ENCODE measurements at regions not wholly inside any gene's neighbourhood (a gene's known extent, or its start where the extent isn't known, plus 50 kb on each side); places are given as distances from the start of the nearest gene placed in this dataset.

DNA sequence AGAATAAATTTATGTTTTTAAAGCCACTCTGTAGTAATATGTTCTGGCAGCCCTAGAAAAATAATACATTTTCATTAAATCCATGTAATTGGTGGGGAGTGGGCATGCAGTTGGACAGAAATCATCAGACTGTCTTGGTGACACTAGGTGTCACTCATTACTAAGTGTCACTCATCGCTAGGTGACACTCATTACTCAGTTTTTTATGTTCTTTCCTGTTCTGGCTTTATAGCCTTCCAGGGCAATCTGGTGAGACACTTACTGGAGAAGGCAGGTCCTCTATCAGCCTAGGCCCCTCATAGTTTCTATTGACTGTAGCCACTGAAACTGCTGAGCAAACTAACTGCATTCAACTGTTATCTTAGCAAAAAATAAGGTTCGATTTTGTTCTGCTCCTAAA lies 542.1 kb downstream of the SLITRK1 start:
- intact Hi-C loops (cut with micrococcal nuclease), result no loop called here

DNA sequence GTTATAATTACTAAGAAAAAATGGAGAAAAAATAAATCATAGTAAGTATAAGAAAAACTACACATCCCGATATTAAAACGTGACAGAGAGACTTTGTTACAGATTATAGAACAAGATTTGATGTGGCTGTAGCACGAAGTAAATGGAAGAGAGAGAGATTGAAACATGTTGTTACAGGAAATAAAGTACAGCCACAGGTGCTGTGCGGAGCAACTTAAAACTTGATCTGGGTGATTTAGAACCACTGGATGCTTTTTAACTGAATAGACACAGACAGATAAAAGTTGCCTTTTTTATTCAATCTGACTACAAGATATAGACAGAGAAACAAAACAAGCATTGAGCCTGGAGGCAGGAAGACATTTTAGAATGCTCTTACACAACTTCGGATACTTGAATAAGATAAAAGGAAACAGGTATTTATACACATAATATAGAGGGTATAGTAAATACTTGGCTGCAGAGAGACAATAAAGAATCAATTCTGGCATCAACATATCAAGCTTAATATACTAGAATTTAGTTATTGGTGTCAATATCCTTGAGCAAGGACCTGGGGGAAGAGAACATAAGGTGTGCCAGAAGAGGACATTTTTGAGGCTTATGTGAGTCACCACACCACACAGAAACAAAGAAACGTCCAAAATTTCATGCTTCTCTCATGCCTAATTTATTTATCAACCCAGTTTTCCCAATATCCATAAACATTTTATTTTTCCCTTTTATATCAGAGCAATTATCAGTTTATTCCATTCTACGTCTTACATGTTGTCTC lies 548.5 kb downstream of the SLITRK1 start:
- intact Hi-C loops (cut with micrococcal nuclease), result no loop called here

DNA sequence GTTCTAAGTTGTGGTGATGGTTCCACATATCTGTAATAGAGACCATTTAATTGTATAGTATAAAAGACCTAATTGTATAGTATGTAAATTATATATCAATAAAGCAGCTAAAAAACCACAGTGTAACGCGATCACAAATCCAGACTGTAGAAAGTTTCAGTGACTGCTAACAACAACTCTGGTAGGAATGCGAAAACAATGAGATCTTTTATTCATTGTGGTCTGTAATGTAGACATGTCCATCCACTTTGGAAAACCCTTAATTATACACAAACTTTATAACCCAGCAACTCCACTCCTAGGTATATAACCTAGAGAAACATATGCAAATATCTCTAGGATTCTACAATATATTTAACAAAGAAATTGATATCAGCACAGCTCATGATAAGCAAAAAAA lies 549.5 kb downstream of the SLITRK1 start:
- intact Hi-C loops (cut with micrococcal nuclease), result no loop called here

DNA sequence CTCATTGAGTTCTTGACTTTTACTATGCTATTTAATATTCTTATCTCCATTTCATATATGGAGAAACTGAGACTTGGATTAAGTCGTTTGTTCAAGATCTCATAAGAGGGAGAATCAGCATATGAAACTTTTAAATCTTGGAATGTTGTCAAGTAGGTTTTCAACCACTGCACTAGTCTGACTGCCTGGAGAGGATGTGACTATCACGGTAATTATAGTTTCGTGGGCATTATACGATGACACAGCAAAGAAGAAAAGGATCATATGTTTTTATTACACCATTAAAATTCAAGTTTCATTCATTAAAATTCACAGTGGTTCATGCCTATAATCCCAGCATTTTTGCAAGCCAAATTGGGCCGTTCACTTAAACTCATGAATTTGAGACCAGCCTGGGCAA lies 555.2 kb downstream of the SLITRK1 start:
- intact Hi-C loops (cut with micrococcal nuclease), result no loop called here

DNA sequence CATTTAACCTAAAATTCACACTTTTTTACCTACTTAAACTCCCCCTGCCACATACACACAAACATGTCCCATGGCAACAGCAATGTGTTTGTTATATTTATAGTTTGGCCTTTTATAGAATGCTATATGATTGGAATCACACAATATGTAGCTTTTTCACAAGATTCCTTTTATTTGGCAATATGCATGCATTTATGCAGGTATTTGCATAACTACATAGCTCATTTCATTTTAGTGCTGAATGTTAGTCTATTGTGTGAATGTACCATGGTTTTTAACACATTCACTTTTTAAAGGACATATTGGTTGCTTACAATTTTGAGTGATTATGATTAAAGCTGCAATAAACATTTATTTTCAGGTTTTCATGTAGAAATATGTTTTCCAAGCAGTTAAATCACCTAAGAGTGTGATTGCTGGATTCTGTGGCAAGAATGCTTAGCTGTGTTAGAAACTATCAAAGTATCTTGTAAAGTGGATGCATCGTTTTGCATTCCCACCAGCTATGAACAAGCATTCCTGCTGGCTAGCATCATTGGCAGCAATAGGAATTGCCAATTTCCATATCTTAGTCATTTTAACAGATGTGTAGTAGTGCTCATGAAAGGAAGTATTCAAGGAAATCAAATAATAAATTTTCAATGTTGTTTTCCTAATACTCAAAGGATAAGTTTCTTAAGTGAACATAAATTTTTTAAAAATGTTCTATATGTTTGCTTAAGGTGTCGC lies 557.0 kb downstream of the SLITRK1 start:
- intact Hi-C loops (cut with micrococcal nuclease), result no loop called here

DNA sequence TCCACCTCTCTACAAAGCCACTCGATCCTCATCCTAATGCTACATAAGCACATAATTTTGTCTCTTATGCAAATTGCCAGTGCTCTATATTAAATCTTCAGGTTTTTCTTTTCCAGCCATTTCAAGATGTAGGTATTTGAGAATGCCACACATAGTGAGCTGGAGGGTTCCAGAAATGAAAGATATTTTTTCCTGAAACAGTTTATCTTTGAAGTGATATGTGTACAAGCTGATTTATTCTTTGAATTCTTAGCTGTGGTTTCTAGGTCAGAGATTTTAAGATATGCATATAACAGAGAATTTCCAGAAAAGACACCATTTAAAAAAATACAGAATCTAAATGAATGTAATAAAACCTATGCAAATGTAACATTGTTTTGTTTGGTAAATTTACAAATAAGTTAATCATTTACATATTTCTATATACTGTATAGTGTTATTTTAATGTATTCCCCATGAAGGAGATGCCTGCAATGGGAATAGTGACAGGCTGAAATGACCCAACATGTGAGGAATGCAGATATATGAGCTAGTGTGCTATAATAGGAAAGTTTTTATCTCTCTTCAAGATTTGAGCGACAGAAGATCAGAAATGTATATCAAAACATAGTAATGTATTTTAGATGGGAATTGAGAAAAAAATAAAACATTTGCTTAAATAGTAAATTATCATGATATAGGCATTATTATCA lies 570.2 kb downstream of the SLITRK1 start:
- intact Hi-C loops (cut with micrococcal nuclease), result no loop called here

DNA sequence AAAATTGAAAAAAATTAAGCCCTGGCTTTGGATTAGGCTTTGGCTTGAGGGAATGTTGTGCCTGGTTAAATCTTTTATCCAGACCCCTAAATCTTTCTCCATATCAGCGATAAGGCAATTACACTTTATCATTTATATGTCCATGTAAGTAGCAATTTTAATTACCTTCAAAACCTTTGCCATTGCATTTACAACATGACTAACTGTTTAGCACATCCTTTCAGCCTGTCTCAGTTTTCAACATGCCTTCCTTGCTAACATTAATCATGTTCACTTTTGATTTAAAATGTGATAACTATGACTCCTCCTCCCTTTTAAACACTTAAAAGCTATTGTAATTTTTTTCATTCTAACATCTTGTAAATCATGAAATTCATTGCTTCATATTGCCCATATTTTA lies 583.7 kb downstream of the SLITRK1 start:
- intact Hi-C loops (cut with micrococcal nuclease), result no loop called here

DNA sequence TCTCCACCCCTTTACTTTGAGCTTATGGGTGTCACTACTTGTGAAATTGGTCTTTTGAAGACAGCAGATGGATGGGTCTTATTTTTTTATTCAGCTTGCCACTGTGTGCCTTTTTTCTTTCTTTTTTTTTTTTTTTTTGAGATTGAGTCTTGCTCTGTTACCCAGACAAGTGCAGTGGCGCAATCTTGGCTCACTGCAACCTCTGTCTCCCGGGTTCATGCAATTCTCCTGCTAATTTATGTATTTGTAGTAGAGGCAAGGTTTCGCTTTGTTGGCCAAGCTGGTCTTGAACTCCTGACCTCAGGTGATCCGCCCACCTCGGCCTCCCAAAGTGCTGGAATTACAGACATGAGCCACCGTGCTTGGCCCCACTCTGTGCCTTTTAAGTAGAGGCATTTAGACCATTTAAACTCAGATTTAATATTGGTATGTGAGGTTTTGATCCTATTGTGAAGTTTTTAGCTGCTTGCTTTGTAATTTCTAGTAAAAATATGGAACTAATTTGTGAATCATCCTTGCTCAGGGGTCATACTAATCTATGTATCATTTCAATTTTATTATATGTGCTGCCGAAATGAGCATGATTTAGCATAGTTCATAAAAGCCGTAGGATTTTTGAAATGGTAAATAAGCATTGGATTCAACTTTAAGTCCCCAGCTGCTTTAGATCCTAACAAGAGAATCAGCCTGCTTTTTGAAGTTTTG lies 584.5 kb downstream of the SLITRK1 start:
- intact Hi-C loops (cut with micrococcal nuclease), result no loop called here

DNA sequence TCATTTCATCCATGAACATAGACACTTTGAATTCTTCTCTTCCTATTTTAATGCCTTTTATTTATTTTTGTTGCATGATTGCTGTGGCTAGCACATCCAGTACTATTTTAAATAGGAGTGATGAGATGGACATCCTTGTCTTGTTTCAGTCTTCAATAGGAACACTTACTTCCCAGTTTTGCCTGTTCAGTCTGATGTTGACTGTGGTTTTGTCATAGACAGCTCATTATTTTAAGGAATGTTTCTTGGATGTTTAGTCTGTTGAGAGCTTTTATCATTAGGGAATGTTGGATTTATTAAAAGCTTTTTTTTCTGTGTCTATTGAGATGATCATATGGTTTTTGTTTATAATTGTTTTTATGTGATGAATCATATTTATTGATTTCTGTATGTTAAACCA lies 586.6 kb downstream of the SLITRK1 start:
- intact Hi-C loops (cut with micrococcal nuclease), result no loop called here

DNA sequence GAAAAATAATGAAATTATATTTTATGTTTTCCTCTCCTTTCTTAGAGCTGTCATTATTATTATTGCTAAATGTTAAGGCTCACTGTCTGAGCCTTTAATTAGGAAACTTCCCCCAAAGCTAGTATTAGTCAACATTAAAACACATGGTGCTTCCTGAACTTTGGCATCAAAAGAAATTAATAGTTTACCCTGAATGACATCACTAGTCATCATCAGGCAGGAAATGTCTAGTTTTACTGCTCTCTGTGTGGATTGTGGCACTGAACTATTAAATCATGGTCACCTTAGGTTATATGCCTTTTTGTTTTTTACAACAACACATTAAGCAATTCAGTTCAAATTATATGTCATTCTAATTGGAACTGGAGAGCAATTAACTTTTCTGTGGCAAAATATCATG lies 595.5 kb downstream of the SLITRK1 start:
- intact Hi-C loops (cut with micrococcal nuclease), result no loop called here

DNA sequence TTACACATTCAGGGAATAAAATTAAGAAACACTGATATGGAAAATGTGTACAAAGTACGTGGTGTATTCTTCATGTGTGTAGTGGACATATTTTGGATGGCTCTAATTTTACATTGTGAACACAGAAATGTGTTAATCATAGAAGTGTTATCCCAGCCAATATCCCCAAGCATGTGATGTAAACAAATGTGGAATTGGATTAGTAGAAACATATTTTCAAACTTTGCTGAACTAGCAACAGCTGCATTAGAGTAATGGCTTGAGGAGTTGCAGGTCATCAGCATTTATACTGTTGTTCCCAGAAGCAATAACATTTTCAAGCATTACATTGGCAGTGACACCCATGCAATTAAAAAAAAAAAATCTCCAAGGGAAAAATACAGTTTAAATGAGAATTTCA lies 600.6 kb downstream of the SLITRK1 start:
- intact Hi-C loops (cut with micrococcal nuclease), result no loop called here

DNA sequence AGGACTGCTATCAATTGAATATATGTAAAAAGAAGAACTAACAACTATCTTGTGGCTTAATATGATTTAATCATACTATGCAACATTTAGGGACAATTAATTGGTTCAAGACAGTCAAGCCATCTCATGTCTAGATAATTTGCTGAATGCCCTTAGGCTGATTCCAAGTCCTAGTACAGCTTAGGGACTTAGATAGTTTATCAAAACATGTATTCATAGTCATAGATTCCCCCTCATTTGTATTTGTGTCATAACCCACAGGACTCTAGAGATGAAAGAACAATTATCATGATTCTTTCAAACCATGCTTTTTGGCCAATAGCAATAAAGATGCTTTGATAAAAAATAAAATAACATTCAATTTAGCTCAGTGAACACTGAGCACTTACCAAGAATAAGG lies 607.6 kb downstream of the SLITRK1 start:
- intact Hi-C loops (cut with micrococcal nuclease), result no loop called here

DNA sequence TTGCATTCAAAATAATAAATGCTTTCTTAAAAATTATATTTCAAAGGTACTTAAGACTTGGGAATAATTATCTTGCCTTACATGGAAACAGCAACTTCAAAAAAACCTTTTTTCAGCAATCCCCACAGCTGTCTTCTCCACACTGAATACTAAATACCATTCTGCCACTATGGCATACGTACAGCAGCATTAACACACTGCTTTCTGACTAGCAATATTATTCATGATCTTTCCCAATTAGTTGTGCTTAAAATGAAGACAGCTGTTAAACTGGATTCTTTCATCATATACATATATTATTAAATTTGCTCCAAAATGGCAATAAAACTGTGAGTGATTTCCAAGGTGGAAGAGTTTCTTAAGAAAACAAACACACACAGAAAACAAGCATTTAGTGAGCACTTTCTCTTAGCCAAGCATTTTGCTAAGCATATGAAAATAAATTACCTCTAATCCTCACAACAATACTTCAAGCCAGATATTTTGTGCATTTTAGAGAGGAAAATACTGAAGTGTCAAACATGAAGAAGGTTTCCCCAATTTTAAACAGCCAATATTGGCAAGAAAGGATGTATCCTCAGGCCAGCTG lies 609.5 kb downstream of the SLITRK1 start:
- intact Hi-C loops (cut with micrococcal nuclease), result no loop called here

DNA sequence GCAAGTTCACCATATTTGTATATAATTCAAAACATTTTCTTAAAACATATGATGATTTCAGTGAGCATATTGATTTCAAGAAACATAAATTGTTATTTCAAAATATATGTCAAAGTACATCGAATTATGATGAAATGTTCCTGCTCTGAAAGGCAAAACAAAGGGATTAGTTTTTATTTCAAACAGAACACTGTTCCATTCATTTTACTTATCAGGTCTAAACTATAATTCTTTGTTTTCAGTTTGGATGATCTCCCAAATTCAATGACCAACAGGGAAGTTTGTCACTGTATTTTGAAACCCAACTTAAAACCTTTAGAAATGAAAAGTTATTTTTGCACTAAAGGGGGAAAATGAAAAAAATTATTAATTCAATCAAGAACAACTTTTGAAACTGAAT lies 610.2 kb downstream of the SLITRK1 start:
- intact Hi-C loops (cut with micrococcal nuclease), result no loop called here

DNA sequence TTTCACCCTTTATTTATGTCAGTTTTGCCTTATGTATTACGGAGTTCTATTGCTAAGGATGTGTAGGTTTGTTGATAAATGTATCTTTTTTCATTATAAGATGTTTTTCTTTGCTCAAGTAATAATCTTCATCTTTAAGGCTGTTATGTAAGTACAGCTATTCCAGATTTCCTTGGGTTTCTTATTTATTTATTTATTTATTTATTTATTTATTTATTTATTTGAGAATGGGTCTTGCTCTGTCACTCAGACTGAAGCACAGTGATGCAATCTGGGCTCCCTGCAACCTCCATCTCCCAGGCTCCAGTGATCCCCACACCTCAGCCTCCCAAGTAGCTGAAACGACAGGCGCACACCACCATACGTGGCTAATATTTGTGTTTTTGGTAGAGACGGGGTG lies 617.0 kb downstream of the SLITRK1 start:
- intact Hi-C loops (cut with micrococcal nuclease), result no loop called here

DNA sequence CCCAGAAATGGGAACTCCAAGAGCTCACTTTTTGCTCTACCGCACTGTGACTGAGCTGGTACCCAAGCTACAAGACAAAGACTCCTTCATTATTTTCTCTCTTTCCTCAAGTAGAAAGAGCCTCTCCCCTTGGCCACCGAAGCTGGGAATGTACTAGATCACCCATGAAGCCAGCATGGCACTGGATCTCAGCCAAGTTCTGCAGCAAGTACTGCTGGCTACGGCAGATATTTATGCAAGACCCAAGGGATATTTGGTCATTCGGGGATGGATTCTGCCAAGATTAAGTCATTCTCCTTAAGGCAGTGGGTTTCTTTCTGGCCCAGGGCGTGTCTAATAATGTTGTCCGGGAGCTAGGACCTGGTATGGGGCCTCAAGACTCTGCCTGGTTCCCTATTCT lies 633.5 kb downstream of the SLITRK1 start:
- intact Hi-C loops (cut with micrococcal nuclease), result no loop called here

DNA sequence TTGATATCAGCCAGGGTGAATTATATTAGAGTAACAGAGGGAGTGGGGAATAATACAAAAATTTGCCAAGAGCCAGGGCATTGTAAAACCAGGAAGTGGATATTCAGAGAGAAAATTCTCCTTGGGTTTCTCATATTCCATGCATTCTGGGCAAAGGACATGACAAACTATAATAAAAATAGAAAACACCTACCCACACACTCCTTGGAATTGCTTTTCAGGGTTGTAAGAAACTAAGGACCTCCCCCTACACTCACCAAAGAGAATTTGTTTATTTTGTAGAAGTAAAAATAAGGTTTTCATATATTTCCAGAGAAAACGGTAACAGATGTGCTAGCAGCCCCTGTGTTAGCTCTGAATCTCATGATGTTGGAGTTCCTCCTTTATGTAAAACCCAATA lies 649.6 kb downstream of the SLITRK1 start:
- intact Hi-C loops (cut with micrococcal nuclease), result no loop called here

DNA sequence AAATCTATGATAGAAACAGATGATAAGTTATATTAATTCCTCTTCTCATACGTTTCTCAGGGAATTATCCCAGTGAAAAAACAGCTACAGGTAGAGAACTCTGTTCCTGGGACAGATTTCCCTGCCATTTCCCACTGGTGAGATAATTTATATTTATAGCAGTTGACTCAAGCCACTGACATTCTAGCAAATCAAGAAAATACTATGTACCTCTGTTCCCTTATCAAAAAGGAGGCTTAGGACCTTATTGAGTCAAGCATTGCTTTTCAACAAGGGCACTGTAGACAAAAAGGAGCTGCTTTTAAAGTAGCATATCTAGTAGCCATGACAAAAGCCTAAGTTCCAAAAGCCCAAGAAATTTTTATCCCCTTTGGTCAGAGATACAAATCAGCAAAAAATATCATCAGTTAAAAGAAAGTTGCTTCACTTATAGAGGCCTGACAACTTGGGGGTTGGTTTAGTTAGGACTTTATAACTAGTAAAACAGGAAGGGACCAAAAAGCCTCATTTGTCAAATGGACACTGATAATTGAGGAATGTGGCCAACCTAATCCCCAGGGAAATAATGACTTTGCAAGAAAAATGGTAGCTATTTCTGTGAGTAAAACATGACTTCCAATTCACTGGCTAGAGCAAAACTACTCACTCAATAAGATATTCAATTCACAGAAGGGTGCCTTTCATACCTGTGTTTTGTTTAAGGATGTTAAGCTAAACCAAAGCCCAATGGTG lies 652.5 kb downstream of the SLITRK1 start:
- intact Hi-C loops (cut with micrococcal nuclease), result no loop called here

DNA sequence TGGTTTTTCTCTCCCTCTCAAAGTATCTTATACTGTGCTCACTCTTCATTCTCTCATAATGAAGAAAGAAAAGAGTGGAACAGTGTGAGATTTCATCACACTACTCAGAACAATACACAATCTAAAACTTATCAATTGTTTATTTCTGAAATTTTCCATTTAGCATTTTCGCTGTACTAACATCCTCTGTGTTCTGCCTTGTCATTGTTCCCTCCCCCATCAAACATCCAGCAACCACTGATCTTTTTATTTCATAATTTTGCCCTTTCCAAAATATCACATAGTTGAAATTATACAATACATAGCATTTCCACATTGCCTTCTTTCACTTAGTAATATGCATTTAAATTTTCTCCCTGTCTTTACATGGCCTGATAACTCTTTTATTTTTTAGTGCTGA lies 658.7 kb downstream of the SLITRK1 start:
- intact Hi-C loops (cut with micrococcal nuclease), result no loop called here

DNA sequence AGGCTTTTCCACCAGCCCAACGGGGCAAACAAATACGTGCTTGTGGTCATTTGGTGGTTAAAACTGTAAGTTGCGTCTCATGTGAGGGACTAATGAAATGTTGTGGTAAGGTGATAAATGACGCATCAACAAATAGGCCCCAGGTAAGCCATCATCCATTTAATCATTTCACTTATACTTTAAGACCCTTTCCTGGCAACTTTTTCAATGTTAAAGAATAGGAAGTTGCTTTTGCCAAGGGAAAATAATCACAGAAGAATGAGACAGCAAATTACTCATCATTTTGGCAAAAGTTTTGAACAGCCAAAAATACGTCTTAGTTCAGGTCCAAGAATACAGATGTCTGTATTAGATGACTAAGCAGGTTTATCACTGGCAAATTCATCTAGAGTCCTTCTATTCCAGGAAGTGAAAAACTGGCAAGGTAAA lies 660.4 kb downstream of the SLITRK1 start:
- intact Hi-C loops (cut with micrococcal nuclease), result no loop called here

DNA sequence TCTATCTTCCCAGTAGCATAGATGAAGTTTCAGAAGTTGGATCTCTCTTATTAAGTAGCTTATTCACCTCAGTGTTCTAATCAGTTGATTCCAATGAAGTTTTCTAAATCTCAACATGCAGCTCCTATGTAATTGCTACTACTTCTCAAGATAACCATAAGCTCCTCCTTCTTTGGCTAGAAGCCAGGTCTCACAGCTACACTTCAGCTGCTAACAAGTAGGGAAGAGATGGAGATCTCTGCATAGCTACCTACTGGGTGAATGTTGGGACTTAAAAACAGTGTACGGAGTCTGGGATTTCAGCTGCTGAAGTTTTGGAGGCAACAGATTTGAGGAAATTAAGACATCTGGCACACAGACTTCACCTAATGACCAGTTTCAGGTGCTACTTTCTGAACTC lies 661.0 kb downstream of the SLITRK1 start:
- intact Hi-C loops (cut with micrococcal nuclease), result no loop called here

All from T-helper 2 cell treated with Interferon-gamma antibody and Interleukin-4, amounts not matched to agents 100 ng/mL and 5 ng/mL, for 36 hours (primary cell).